B cell (primary cell): ENCODE measurements at regions not wholly inside any gene's neighbourhood (a gene's known extent, or its start where the extent isn't known, plus 50 kb on each side); places are given as distances from the start of the nearest gene placed in this dataset.

Source experiments
- ATAC-seq: fragments of 200-7000 bp; cut with Tn5 transposase; one replicate; pipeline ENCODE4 v1.10.0; 2021; ENCODE audit warnings: low read depth, mild to moderate bottlenecking, moderate number of reproducible peaks, moderate library complexity
- CTCF ChIA-PET: fragments of 350-600 bp; sonication (Branson Sonifier 250); formaldehyde crosslinking; loops from one replicate; lab custom pipeline; 2021; ENCODE audit warnings: antibody characterized with exemption, inconsistent platforms; lab: Charles Lee
- POLR2A ChIA-PET: fragments of 350-600 bp; sonication (Branson Sonifier 250); formaldehyde crosslinking; loops from one replicate; lab custom pipeline; 2021; ENCODE audit warnings: antibody characterized with exemption; lab: Charles Lee
- DNase-seq: peaks from one replicate; pipeline ENCODE4 v3.0.0; 2013
- H2AFZ ChIP-seq: 2 replicates; pipeline ENCODE4 v1.6.1; 2012; ENCODE audit warnings: mild to moderate bottlenecking, low read depth, low read length; ENCODE audit not compliant: insufficient read depth, poor library complexity, severe bottlenecking
- H3K27ac ChIP-seq, 2 donors: 1 replicate in 1 of 2; 2 replicates in 1 of 2; pipeline ENCODE4 v1.5.1; 2012 to 2013; ENCODE audit warnings: low read length in 2 of 2, mild to moderate bottlenecking in 2 of 2, moderate library complexity in 1 of 2
- H3K27me3 ChIP-seq, 4 experiments: fragments of 200-600 bp in 1 of 4; sonication (generic) in 1 of 4; replicated peaks in 1 of 4; 1 replicate in 2 of 4; 2 replicates in 2 of 4; pipeline versions ENCODE4 v1.6.1 to v1.7.0; 2013 to 2016; ENCODE audit warnings: low read length in 3 of 4, mild to moderate bottlenecking in 2 of 4, mixed read lengths in 1 of 4, moderate library complexity in 1 of 4; ENCODE audit not compliant: insufficient read depth in 4 of 4, control insufficient read depth in 3 of 4; ENCODE audit errors: control extremely low read depth in 1 of 4
- H3K36me3 ChIP-seq, 2 experiments: replicated peaks in 1 of 2; 1 replicate in 1 of 2; 2 replicates in 1 of 2; pipeline versions ENCODE4 v1.6.1 to v1.7.1; 2013; ENCODE audit warnings: low read length in 1 of 2; ENCODE audit not compliant: insufficient read depth in 2 of 2, control insufficient read depth in 1 of 2; ENCODE audit errors: control extremely low read depth in 1 of 2, extremely low read depth in 1 of 2
- H3K4me1 ChIP-seq, 2 donors: fragments of 200-600 bp in 1 of 2; sonication (generic) in 1 of 2; 1 replicate in 1 of 2; 2 replicates in 1 of 2; pipeline versions ENCODE4 v1.5.1 to v1.6.1; 2013 to 2017; ENCODE audit warnings: low read length in 2 of 2; ENCODE audit not compliant: control insufficient read depth in 2 of 2, insufficient read depth in 2 of 2
- H3K4me2 ChIP-seq: replicated peaks from 2 replicates; pipeline ENCODE3; 2012; ENCODE audit warnings: mild to moderate bottlenecking, low read depth, low read length; ENCODE audit not compliant: poor library complexity, severe bottlenecking
- H3K4me3 ChIP-seq, 5 experiments: fragments of 200-600 bp in 1 of 5; sonication (generic) in 1 of 5; 1 replicate in 3 of 5; 2 replicates in 2 of 5; pipeline versions ENCODE4 v1.5.1 to v1.7.0; 2011 to 2016; ENCODE audit warnings: low read length in 4 of 5, mild to moderate bottlenecking in 4 of 5, low read depth in 2 of 5, control low read depth in 1 of 5, moderate library complexity in 1 of 5; ENCODE audit not compliant: insufficient read depth in 1 of 5; ENCODE audit errors: control extremely low read depth in 1 of 5, extremely low read depth in 1 of 5
- H3K79me2 ChIP-seq: fragments of 200-600 bp; sonication (generic); one replicate; pipeline ENCODE4 v1.6.0; 2016; ENCODE audit warnings: low read length; ENCODE audit not compliant: control insufficient read depth, insufficient read depth
- H3K9ac ChIP-seq: fragments of 200-600 bp; sonication (generic); 2 replicates; pipeline ENCODE4 v1.6.1; 2017; ENCODE audit warnings: mild to moderate bottlenecking, low read length, moderate library complexity
- H3K9me3 ChIP-seq, 3 donors: one replicate each; pipeline versions ENCODE4 v1.6.1 to v1.7.1; 2013; ENCODE audit warnings: low read length in 2 of 3; ENCODE audit not compliant: control insufficient read depth in 2 of 3, insufficient read depth in 1 of 3; ENCODE audit errors: control extremely low read depth in 1 of 3
- H4K20me1 ChIP-seq: 2 replicates; pipeline ENCODE4 v1.6.0; 2012; ENCODE audit warnings: mild to moderate bottlenecking, low read length; ENCODE audit not compliant: insufficient read depth, control insufficient read depth, poor library complexity, severe bottlenecking
- H3K27ac Mint-ChIP-seq: one replicate; pipeline ENCODE4 v1.8.0; 2021; ENCODE audit warnings: mixed read lengths
- H3K27me3 Mint-ChIP-seq: one replicate; pipeline ENCODE4 v1.8.0; 2021; ENCODE audit warnings: mixed read lengths
- H3K4me1 Mint-ChIP-seq: one replicate; pipeline ENCODE4 v1.8.0; 2021; ENCODE audit warnings: mixed read lengths
- H3K4me3 Mint-ChIP-seq: one replicate; pipeline ENCODE4 v1.8.0; 2021; ENCODE audit warnings: mixed read lengths
- H3K9me3 Mint-ChIP-seq: one replicate; pipeline ENCODE4 v1.8.0; 2022; ENCODE audit warnings: mixed read lengths; ENCODE audit not compliant: insufficient read depth
- CTCF ChIP-seq: fragments of 200-600 bp; IDR thresholded peaks from one replicate; pipeline ENCODE4 v1.8.0; 2022; ENCODE audit warnings: antibody characterized with exemption, mild to moderate bottlenecking
- EZH2 ChIP-seq: IDR thresholded peaks from 2 replicates; pipeline ENCODE4 v1.6.1; 2012; ENCODE audit warnings: borderline replicate concordance, low read depth, mild to moderate bottlenecking, moderate library complexity, low read length; ENCODE audit not compliant: insufficient read depth, poor library complexity, severe bottlenecking
- WGBS: methylation state at CpG from one replicate; pipeline ENCODE4 v1.1.5; 2013; ENCODE audit warnings: missing lambda C conversion rate; ENCODE audit not compliant: insufficient coverage; 5-methylcytosine and 5-hydroxymethylcytosine counted together
- intact Hi-C: fragments of 100-400 bp; cut with micrococcal nuclease; formaldehyde crosslinking; loops from one replicate; pipeline ENCODE4 v1.10.0; 2022

GRCh38 chr6:48272518-48272917 is 161.5 kb upstream of the PTCHD4 start:
- Mint-ChIP-seq H3K4me3 (no peak overlapping the region), H3K9me3 (peaks cover 9% of the 10 kb centered on the region), H3K4me1 (no peaks in the 10 kb centered on the region), H3K27me3 (no peaks in the 10 kb centered on the region), H3K27ac (no peak overlapping the region)
- H3K4me2 ChIP-seq, result no peak overlapping the region
- H3K4me3 ChIP-seq, result no peak overlapping the region
- ChIA-PET CTCF (no interaction called here), POLR2A (no interaction called here)
- intact Hi-C loops, result no loop called here
- H3K79me2 ChIP-seq, result no peaks in the 10 kb centered on the region
- no peaks in the 10 kb centered on the region for H4K20me1 ChIP-seq
- no peak overlapping the region for H3K9ac ChIP-seq
- no peak overlapping the region for H3K27ac ChIP-seq
- ATAC-seq (no peak), DNase-seq (no peak)
- H2AFZ ChIP-seq, result no peak overlapping the region
- H3K9me3 ChIP-seq, result peaks cover 0 to 17% (median 0%) of the 10 kb centered on the region in 3 donors
- H3K27me3 ChIP-seq, result no peaks in the 10 kb centered on the region
- TF ChIP-seq CTCF (no peak), EZH2 (no peak)
- H3K4me1 ChIP-seq, result no peaks in the 10 kb centered on the region
- no CpG with 5 or more reads among the region's 1 CpG for WGBS
- H3K36me3 ChIP-seq, result no peaks in the 10 kb centered on the region

DNA sequence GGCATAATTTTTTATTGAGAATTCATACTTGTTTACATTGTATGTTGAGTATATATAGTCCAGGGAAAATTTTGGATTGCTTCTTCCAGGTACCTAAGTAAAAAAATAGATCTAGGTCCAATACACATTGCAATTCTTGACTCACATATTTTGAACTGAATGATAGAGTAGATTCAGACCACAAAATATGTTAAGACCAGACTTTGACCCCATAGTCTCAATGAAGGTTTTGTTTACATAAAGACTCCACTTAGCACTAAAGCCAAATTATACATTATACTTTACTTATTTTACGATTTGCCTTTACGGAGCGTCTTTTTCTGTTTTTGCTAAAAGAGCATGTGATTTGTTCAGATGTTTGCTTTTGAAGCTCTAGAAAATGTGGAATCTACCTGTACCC is 144.1 kb upstream of the PTCHD4 start:
- H3K36me3 ChIP-seq, result no peaks in the 10 kb centered on the region
- Mint-ChIP-seq H3K4me1 (no peaks in the 10 kb centered on the region), H3K27me3 (no peaks in the 10 kb centered on the region), H3K9me3 (peaks cover 2% of the 10 kb centered on the region), H3K4me3 (no peak overlapping the region), H3K27ac (no peak overlapping the region)
- no peaks in the 10 kb centered on the region for H3K9me3 ChIP-seq
- H3K79me2 ChIP-seq, result no peaks in the 10 kb centered on the region
- TF ChIP-seq CTCF (no peak), EZH2 (no peak)
- CTCF ChIA-PET, result no interaction called here
- no peaks in the 10 kb centered on the region for H3K4me1 ChIP-seq
- no peaks in the 10 kb centered on the region for H3K27me3 ChIP-seq
- no peak overlapping the region for H2AFZ ChIP-seq
- no peak overlapping the region for H3K4me2 ChIP-seq
- no peak overlapping the region for H3K4me3 ChIP-seq
- no peak overlapping the region for H3K9ac ChIP-seq
- no peak for DNase-seq
- no peak overlapping the region for H3K27ac ChIP-seq
- no CpG with 5 or more reads among the region's 3 CpGs for WGBS
- no peaks in the 10 kb centered on the region for H4K20me1 ChIP-seq
- intact Hi-C loops, result no loop called here
- no peak for ATAC-seq
- POLR2A ChIA-PET, result no interaction called here
